ENCODE measurements at regions not wholly inside any gene's neighbourhood (a gene's known extent, or its start where the extent isn't known, plus 50 kb on each side); places are given as distances from the start of the nearest gene placed in this dataset.
A peak's percentile ranks its signal among the peaks of the same experiment; 100 is the strongest.

- no peak overlapping the region for H3K9ac ChIP-seq (ENCODE audit: control insufficient read depth, insufficient read depth, low read length)
- intact Hi-C loops (cut with micrococcal nuclease; ENCODE audit: unreplicated experiment): loop anchor here (10.0 kb wide), 1 partner anchor 57 kb away; no protein-coding TSS in a partner anchor
- TF ChIP-seq ZNF687 (IDR thresholded peaks at IDR 0.05) (no peak), POLR2AphosphoS5 (IDR thresholded peaks at IDR 0.05; ENCODE audit: low read length) (no peak), NR2C1 (IDR thresholded peaks at IDR 0.05) (no peak), EZH2 (IDR thresholded peaks at IDR 0.05; ENCODE audit: borderline replicate concordance, control insufficient read depth, low read depth, low read length) (no peak), KDM1A (IDR thresholded peaks at IDR 0.05; ENCODE audit: borderline replicate concordance) (no peak), IRF4 (IDR thresholded peaks at IDR 0.05; ENCODE audit: low read depth, low read length) (no peak), SMAD5 (IDR thresholded peaks at IDR 0.05; ENCODE audit: low read depth) (no peak), EGR1 (IDR thresholded peaks at IDR 0.05; ENCODE audit: borderline replicate concordance in 1 of 2, low read depth in 2 of 2, low read length in 2 of 2) (0 out of 3 replicates have a peak, but pooled peaks of 1 of the 2 experiments have one; percentile 9), BCLAF1 (IDR thresholded peaks at IDR 0.05) (no peak), GATAD2B (conservative IDR thresholded peaks at IDR 0.05; ENCODE audit: low read depth) (no peak), CTCF (IDR thresholded peaks at IDR 0.05 in 2 of 3, conservative IDR thresholded peaks at IDR 0.05 in 1 of 3; ENCODE audit: control insufficient read depth in 2 of 3, extremely low read depth in 1 of 3, insufficient read depth in 1 of 3, low read depth in 3 of 3, low read length in 3 of 3) (peak; percentile 54 to 75 (median 55)), MTA3 (IDR thresholded peaks at IDR 0.05; ENCODE audit: borderline replicate concordance, low read length) (no peak), CREM (IDR thresholded peaks at IDR 0.05; ENCODE audit: low read depth) (no peak), NR2C2 (IDR thresholded peaks at IDR 0.05; ENCODE audit: borderline replicate concordance, control insufficient read depth, insufficient read length, low read depth) (no peak), SMC3 (IDR thresholded peaks at IDR 0.05; ENCODE audit: borderline replicate concordance, low read length) (peak; percentile 14; the same call in 1 of the 2 replicates)
These were observed 1638.5 kb upstream of the C9orf72 start for GRCh38 chr9:29211580-29212396.

More at GRCh38 chr9:29211580-29212396, 1638.5 kb upstream of the C9orf72 start:
- DNase-seq (ENCODE audit: low read depth, low spot score) (no peak), ATAC-seq (peak; percentile 95), FAIRE-seq (no peak)
- Histone ChIP-seq H3K36me3 (ENCODE audit: control insufficient read depth in 2 of 2, insufficient read depth in 2 of 2, low read length in 1 of 2) (no peaks in the 10 kb centered on the region), H3K9me3 (replicated peaks; ENCODE audit: control insufficient read depth, insufficient read depth, low read length) (no peaks in the 10 kb centered on the region), H3K79me2 (ENCODE audit: control insufficient read depth, insufficient read depth, low read length) (no peaks in the 10 kb centered on the region), H2AFZ (ENCODE audit: control insufficient read depth, low read depth, low read length) (no peak overlapping the region; the same call in 1 of the 2 replicates), H3K27ac (ENCODE audit: control insufficient read depth, insufficient read depth) (no peak overlapping the region), H4K20me1 (ENCODE audit: control insufficient read depth, insufficient read depth) (no peaks in the 10 kb centered on the region), H3K4me1 (ENCODE audit: control insufficient read depth, insufficient read depth, low read length) (no peaks in the 10 kb centered on the region), H3K4me2 (ENCODE audit: control insufficient read depth, insufficient read depth) (no peak overlapping the region), H3K4me3 (no peak overlapping the region), H3K27me3 (replicated peaks in 1 of 2; ENCODE audit: control insufficient read depth in 2 of 2, insufficient read depth in 2 of 2, low read length in 1 of 2) (peaks cover 3 to 7% of the 10 kb centered on the region in 2 experiments)
- ChIA-PET CTCF (interaction anchor here (1.9 kb wide), 1 partner anchor 8 kb away, joined by 6 read pairs; no protein-coding TSS in a partner anchor), SMC1A (ENCODE audit: uncharacterized antibody, unreplicated experiment) (no interaction called here), RAD21 (ENCODE audit: unreplicated experiment) (no interaction called here), POLR2A (no interaction called here)
- in situ Hi-C loops (cut with MboI): no loop called here
- no TSS peak for BruUV-seq (replicated peaks)
- 23% methylated on average over 33 of the region's 51 CpGs for WGBS (ENCODE audit: insufficient coverage, insufficient replicate concordance, low lambda C conversion rate, missing lambda C conversion rate)
